Mesenchymal stem cell (in vitro differentiated cells and primary cell): ENCODE measurements at regions not wholly inside any gene's neighbourhood (a gene's known extent, or its start where the extent isn't known, plus 50 kb on each side); places are given as distances from the start of the nearest gene placed in this dataset.

Source experiments
- DNase-seq: peaks from one replicate; pipeline ENCODE4 v3.0.0-alpha.2; 2013
- H2AFZ ChIP-seq: one replicate; pipeline ENCODE4 v1.6.1; 2013; ENCODE audit warnings: low read depth, mild to moderate bottlenecking, control low read depth, inconsistent platforms, low read length, moderate library complexity
- H2AK5ac ChIP-seq: 2 replicates; pipeline ENCODE4 v1.6.1; 2013; ENCODE audit warnings: low read length, moderate library complexity, mild to moderate bottlenecking, inconsistent platforms; ENCODE audit not compliant: severe bottlenecking
- H2BK120ac ChIP-seq: one replicate; pipeline ENCODE4 v1.6.1; 2013; ENCODE audit warnings: low read depth, mild to moderate bottlenecking, inconsistent platforms, low read length, moderate library complexity
- H2BK12ac ChIP-seq, 2 experiments: one replicate each; pipeline ENCODE4 v1.6.1; 2013; ENCODE audit warnings: inconsistent platforms in 2 of 2, low read length in 2 of 2, mild to moderate bottlenecking in 2 of 2, moderate library complexity in 2 of 2, control low read depth in 1 of 2
- H2BK15ac ChIP-seq: one replicate; pipeline ENCODE4 v1.6.1; 2013; ENCODE audit warnings: mild to moderate bottlenecking, low read depth, inconsistent platforms; ENCODE audit not compliant: poor library complexity, severe bottlenecking
- H2BK5ac ChIP-seq: 2 replicates; pipeline ENCODE4 v1.6.1; 2013; ENCODE audit warnings: low read depth, mild to moderate bottlenecking, low read length, control low read depth, inconsistent platforms; ENCODE audit not compliant: poor library complexity, severe bottlenecking
- H3K14ac ChIP-seq, 2 experiments: one replicate each; pipeline ENCODE4 v1.6.1; 2013; ENCODE audit warnings: inconsistent platforms in 2 of 2, low read length in 2 of 2, control low read depth in 1 of 2, mild to moderate bottlenecking in 1 of 2, moderate library complexity in 1 of 2
- H3K18ac ChIP-seq, 2 experiments: one replicate each; pipeline ENCODE4 v1.6.1; 2013; ENCODE audit warnings: inconsistent platforms in 2 of 2, low read length in 2 of 2, control low read depth in 1 of 2, low read depth in 1 of 2, mild to moderate bottlenecking in 1 of 2
- H3K23ac ChIP-seq, 2 experiments: one replicate each; pipeline ENCODE4 v1.6.1; 2013; ENCODE audit warnings: inconsistent platforms in 2 of 2, low read length in 2 of 2, mild to moderate bottlenecking in 2 of 2, moderate library complexity in 2 of 2, control low read depth in 1 of 2
- H3K27ac ChIP-seq: 2 replicates; pipeline ENCODE4 v1.5.1; 2013; ENCODE audit warnings: mild to moderate bottlenecking, moderate library complexity, low read length, control low read depth, inconsistent platforms; ENCODE audit not compliant: poor library complexity, severe bottlenecking
- H3K27me3 ChIP-seq, 2 experiments: 2 replicates each; pipeline versions ENCODE4 v1.6.1 to v1.7.0; 2013; ENCODE audit warnings: low read length in 2 of 2, mild to moderate bottlenecking in 2 of 2, moderate library complexity in 2 of 2, control low read depth in 1 of 2, inconsistent platforms in 1 of 2; ENCODE audit not compliant: control insufficient read depth in 1 of 2, insufficient read depth in 1 of 2
- H3K36me3 ChIP-seq, 2 experiments: 2 replicates each; pipeline versions ENCODE4 v1.6.1 to v1.7.0; 2013; ENCODE audit warnings: low read length in 2 of 2, control low read depth in 1 of 2, inconsistent platforms in 1 of 2, low read depth in 1 of 2, mild to moderate bottlenecking in 1 of 2; ENCODE audit not compliant: insufficient read depth in 2 of 2, control insufficient read depth in 1 of 2
- H3K4ac ChIP-seq, 2 experiments: one replicate each; pipeline ENCODE4 v1.6.1; 2013; ENCODE audit warnings: inconsistent platforms in 2 of 2, low read length in 2 of 2, mild to moderate bottlenecking in 2 of 2, moderate library complexity in 2 of 2, control low read depth in 1 of 2, low read depth in 1 of 2
- H3K4me1 ChIP-seq: 2 replicates; pipeline ENCODE4 v1.6.1; 2013; ENCODE audit warnings: low read depth, low read length, control low read depth; ENCODE audit not compliant: control insufficient read depth, insufficient read depth
- H3K4me2 ChIP-seq: 2 replicates; pipeline ENCODE4 v1.6.1; 2013; ENCODE audit warnings: low read length, mild to moderate bottlenecking, inconsistent platforms; ENCODE audit not compliant: poor library complexity, severe bottlenecking
- H3K4me3 ChIP-seq, 2 experiments: 2 replicates each; pipeline versions ENCODE4 v1.5.1 to v1.7.0; 2013; ENCODE audit warnings: low read length in 2 of 2, mild to moderate bottlenecking in 2 of 2, control low read depth in 1 of 2, low read depth in 1 of 2; ENCODE audit not compliant: insufficient read depth in 1 of 2
- H3K79me1 ChIP-seq: replicated peaks from 2 replicates; pipeline ENCODE4 v1.6.1; 2013; ENCODE audit warnings: mild to moderate bottlenecking, control low read depth, low read length, inconsistent platforms; ENCODE audit not compliant: poor library complexity, severe bottlenecking
- H3K9ac ChIP-seq: 2 replicates; pipeline ENCODE4 v1.7.0; 2013; ENCODE audit warnings: mild to moderate bottlenecking, low read length, moderate library complexity
- H3K9me3 ChIP-seq: 2 replicates; pipeline ENCODE4 v1.7.0; 2013; ENCODE audit warnings: mild to moderate bottlenecking, low read length; ENCODE audit not compliant: control insufficient read depth
- H4K8ac ChIP-seq: one replicate; pipeline ENCODE4 v1.6.1; 2013; ENCODE audit warnings: inconsistent platforms, mild to moderate bottlenecking, low read length, moderate library complexity
- H4K91ac ChIP-seq: one replicate; pipeline ENCODE4 v1.6.1; 2013; ENCODE audit warnings: mild to moderate bottlenecking, low read length, inconsistent platforms
- WGBS: methylation state at CpG from one replicate; pipeline ENCODE4 v1.1.7; 2013; ENCODE audit warnings: mixed read lengths; 5-methylcytosine and 5-hydroxymethylcytosine counted together

DNA sequence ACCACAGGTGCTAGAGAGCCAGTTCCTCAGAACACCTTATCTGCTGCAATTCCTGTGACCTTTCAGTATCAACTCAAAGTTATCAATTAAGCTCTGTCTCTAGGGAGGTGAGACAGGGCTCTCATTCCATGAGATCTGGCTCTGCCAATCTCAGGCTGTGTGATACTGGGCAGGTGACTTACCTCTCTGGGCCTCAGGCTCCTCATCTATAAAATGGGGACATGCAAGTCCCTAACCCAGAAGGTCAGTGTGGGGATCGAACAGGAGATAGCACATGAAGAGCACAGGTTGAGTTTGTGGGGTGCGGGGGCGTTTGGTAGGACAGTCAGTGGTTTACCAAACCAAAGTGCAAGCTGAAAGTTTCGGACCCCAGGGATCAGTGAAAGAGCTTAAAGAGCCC lies 319.3 kb upstream of the CCL2 start:
- H2BK15ac ChIP-seq, result no peak overlapping the region
- no peak overlapping the region for H3K4me3 ChIP-seq
- H4K8ac ChIP-seq, result no peak overlapping the region
- H3K79me1 ChIP-seq, result no peaks in the 10 kb centered on the region
- H3K4me2 ChIP-seq, result no peak overlapping the region
- H2AFZ ChIP-seq, result no peak overlapping the region
- no peak overlapping the region for H2BK5ac ChIP-seq
- H2BK120ac ChIP-seq, result no peak overlapping the region
- no peak overlapping the region for H3K9ac ChIP-seq
- no peak overlapping the region for H3K23ac ChIP-seq
- no peak for DNase-seq
- H3K4ac ChIP-seq, result no peak overlapping the region
- no peak overlapping the region for H3K18ac ChIP-seq
- WGBS, result 86% methylated on average over 4 of the region's 4 CpGs
- H2BK12ac ChIP-seq, result no peak overlapping the region
- H3K27ac ChIP-seq, result no peak overlapping the region
- no peaks in the 10 kb centered on the region for H3K9me3 ChIP-seq
- H3K27me3 ChIP-seq, result peaks cover 0 to 27% of the 10 kb centered on the region in 2 experiments
- H2AK5ac ChIP-seq, result no peak overlapping the region
- H3K14ac ChIP-seq, result no peak overlapping the region
- no peaks in the 10 kb centered on the region for H3K36me3 ChIP-seq
- H4K91ac ChIP-seq, result no peak overlapping the region
- H3K4me1 ChIP-seq, result no peaks in the 10 kb centered on the region

DNA sequence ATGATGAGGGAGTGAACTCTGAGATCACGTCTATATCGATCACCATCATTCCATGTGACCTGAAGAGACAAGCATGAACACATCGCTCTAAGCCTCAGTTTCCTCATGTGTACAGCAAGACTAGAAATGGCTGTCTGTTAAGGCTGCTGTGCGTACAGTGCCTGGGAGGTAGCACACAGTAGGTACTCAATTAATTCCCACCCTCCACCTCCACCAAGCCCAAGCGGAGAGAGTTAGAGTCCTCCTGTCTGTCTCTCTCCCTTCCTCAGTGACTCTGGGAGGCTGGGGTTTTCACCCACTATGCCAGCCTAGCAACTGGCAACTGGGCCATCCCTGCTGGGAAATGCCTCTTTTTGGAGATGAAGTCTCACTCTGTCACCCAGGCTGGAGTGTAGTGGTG lies 318.3 kb upstream of the CCL2 start:
- H2AFZ ChIP-seq, result no peak overlapping the region
- no peaks in the 10 kb centered on the region for H3K36me3 ChIP-seq
- H2BK5ac ChIP-seq, result no peak overlapping the region
- H2BK120ac ChIP-seq, result no peak overlapping the region
- no peak overlapping the region for H2AK5ac ChIP-seq
- peaks cover 0 to 27% of the 10 kb centered on the region in 2 experiments for H3K27me3 ChIP-seq
- no peak overlapping the region for H3K23ac ChIP-seq
- no peaks in the 10 kb centered on the region for H3K4me1 ChIP-seq
- H3K14ac ChIP-seq, result no peak overlapping the region
- no peak overlapping the region for H3K18ac ChIP-seq
- H2BK15ac ChIP-seq, result no peak overlapping the region
- no peaks in the 10 kb centered on the region for H3K9me3 ChIP-seq
- no peak for DNase-seq
- H4K91ac ChIP-seq, result no peak overlapping the region
- no peak overlapping the region for H3K4me2 ChIP-seq
- no peaks in the 10 kb centered on the region for H3K79me1 ChIP-seq
- H3K27ac ChIP-seq, result no peak overlapping the region
- no peak overlapping the region for H3K4me3 ChIP-seq
- H2BK12ac ChIP-seq, result no peak overlapping the region
- H3K4ac ChIP-seq, result no peak overlapping the region
- no peak overlapping the region for H3K9ac ChIP-seq
- no peak overlapping the region for H4K8ac ChIP-seq
- WGBS, result 91% methylated on average over 5 of the region's 5 CpGs

DNA sequence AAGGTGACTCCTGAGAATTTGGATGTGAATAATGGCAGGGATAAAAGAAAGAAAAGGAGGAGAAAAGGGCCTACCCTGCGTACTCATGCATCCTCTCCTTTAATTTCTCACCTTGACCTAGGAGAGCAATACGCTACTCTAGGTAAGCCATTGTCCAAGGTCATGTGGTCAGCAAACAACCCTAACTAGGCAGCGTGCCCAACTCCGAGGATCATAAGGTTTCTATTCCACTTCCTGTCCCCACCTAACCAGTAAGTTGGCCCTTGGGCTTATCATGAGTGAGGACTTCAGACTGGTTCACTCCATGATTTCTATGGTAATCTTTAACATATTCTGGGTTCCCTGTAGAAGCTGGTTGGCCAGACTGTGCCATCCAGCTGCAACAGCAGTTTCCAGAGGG lies 315.1 kb upstream of the CCL2 start:
- no peaks in the 10 kb centered on the region for H3K9me3 ChIP-seq
- H2BK12ac ChIP-seq, result no peak overlapping the region
- H3K36me3 ChIP-seq, result no peaks in the 10 kb centered on the region
- no peak overlapping the region for H4K8ac ChIP-seq
- no peak overlapping the region for H2BK15ac ChIP-seq
- no peak overlapping the region for H3K4ac ChIP-seq
- no peak overlapping the region for H3K27ac ChIP-seq
- no peak overlapping the region for H3K14ac ChIP-seq
- no peaks in the 10 kb centered on the region for H3K79me1 ChIP-seq
- H3K4me3 ChIP-seq, result no peak overlapping the region
- H2AFZ ChIP-seq, result no peak overlapping the region
- no peak overlapping the region for H2AK5ac ChIP-seq
- H4K91ac ChIP-seq, result no peak overlapping the region
- peaks cover 0 to 20% of the 10 kb centered on the region in 2 experiments for H3K27me3 ChIP-seq
- no peaks in the 10 kb centered on the region for H3K4me1 ChIP-seq
- no peak overlapping the region for H3K9ac ChIP-seq
- no peak overlapping the region for H2BK5ac ChIP-seq
- no peak for DNase-seq
- H3K4me2 ChIP-seq, result no peak overlapping the region
- no peak overlapping the region for H3K18ac ChIP-seq
- H2BK120ac ChIP-seq, result no peak overlapping the region
- WGBS, result 73% methylated on average over 4 of the region's 4 CpGs
- H3K23ac ChIP-seq, result no peak overlapping the region

DNA sequence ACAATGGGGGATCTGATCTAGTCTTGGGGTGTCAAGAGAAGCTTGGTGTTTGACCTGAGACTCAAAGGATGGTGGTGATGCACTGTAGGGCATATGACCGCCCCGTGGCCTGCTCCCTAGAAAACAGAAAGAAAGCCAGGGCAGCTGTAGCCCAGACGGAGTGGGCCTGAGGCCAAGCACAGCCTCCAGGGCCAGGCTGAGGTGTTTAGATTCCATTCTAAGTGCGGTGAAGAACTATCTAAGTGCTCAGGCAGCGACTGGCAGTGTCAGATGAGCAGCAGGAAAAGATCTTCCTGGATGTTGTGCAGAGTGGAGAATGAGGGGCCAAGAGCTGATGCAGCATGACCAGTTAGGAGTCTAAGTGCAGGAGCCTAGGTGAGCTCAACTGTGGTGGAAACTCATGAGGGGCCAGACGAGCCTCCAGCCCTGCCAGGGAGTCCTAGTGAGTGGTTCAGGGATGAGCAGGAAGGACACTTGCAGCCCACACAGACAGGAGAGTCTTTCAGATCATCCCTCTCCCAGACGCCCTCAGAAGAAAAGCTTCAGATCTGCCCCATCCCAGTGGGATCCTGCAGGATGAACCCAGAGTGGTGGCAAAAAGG lies 314.2 kb upstream of the CCL2 start:
- H2BK120ac ChIP-seq, result no peak overlapping the region
- WGBS, result 54% methylated on average over 6 of the region's 7 CpGs
- H3K27me3 ChIP-seq, result peaks cover 0 to 17% of the 10 kb centered on the region in 2 experiments
- no peak overlapping the region for H4K8ac ChIP-seq
- no peaks in the 10 kb centered on the region for H3K36me3 ChIP-seq
- no peak overlapping the region for H2AFZ ChIP-seq
- no peak overlapping the region for H3K14ac ChIP-seq
- no peak overlapping the region for H3K23ac ChIP-seq
- H3K4me3 ChIP-seq, result no peak overlapping the region
- H3K79me1 ChIP-seq, result no peaks in the 10 kb centered on the region
- no peak overlapping the region for H3K27ac ChIP-seq
- H3K9me3 ChIP-seq, result no peaks in the 10 kb centered on the region
- H2BK12ac ChIP-seq, result no peak overlapping the region
- H3K4me2 ChIP-seq, result no peak overlapping the region
- no peaks in the 10 kb centered on the region for H3K4me1 ChIP-seq
- no peak for DNase-seq
- no peak overlapping the region for H2BK15ac ChIP-seq
- no peak overlapping the region for H2AK5ac ChIP-seq
- no peak overlapping the region for H2BK5ac ChIP-seq
- no peak overlapping the region for H4K91ac ChIP-seq
- no peak overlapping the region for H3K4ac ChIP-seq
- no peak overlapping the region for H3K18ac ChIP-seq
- H3K9ac ChIP-seq, result no peak overlapping the region
